ENCODE measurements at regions not wholly inside any gene's neighbourhood (a gene's known extent, or its start where the extent isn't known, plus 50 kb on each side); places are given as distances from the start of the nearest gene placed in this dataset.

- no peak for TF ChIP-seq ZBTB33 (CRISPR knock-in tag; IDR thresholded peaks at IDR 0.05)
- TF ChIP-seq CTCF (CRISPR knock-in tag; IDR thresholded peaks at IDR 0.05): no peak
- no peak for TF ChIP-seq RNF2 (conservative IDR thresholded peaks at IDR 0.05; ENCODE audit: low read depth)
- no peak for TF ChIP-seq ELF1 (CRISPR knock-in tag; IDR thresholded peaks at IDR 0.05)
- no peak for TF ChIP-seq DNMT3B (CRISPR knock-in tag; conservative IDR thresholded peaks at IDR 0.05)
- no peak for TF ChIP-seq HDAC2 (CRISPR knock-in tag; IDR thresholded peaks at IDR 0.05)
- TF ChIP-seq, protein P1, sequence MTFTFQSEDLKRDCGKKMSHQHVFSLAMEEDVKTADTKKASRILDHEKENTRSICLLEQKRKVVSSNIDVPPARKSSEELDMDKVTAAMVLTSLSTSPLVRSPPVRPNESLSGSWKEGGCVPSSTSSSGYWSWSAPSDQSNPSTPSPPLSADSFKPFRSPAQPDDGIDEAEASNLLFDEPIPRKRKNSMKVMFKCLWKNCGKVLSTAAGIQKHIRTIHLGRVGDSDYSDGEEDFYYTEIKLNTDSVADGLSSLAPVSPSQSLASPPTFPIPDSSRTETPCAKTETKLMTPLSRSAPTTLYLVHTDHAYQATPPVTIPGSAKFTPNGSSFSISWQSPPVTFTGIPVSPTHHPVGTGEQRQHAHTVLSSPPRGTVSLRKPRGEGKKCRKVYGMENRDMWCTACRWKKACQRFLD (CRISPR knock-in tag; IDR thresholded peaks at IDR 0.05; ENCODE audit: borderline replicate concordance): no peak
- TF ChIP-seq SP2 (CRISPR knock-in tag; IDR thresholded peaks at IDR 0.05): no peak
- TF ChIP-seq, protein P2, sequence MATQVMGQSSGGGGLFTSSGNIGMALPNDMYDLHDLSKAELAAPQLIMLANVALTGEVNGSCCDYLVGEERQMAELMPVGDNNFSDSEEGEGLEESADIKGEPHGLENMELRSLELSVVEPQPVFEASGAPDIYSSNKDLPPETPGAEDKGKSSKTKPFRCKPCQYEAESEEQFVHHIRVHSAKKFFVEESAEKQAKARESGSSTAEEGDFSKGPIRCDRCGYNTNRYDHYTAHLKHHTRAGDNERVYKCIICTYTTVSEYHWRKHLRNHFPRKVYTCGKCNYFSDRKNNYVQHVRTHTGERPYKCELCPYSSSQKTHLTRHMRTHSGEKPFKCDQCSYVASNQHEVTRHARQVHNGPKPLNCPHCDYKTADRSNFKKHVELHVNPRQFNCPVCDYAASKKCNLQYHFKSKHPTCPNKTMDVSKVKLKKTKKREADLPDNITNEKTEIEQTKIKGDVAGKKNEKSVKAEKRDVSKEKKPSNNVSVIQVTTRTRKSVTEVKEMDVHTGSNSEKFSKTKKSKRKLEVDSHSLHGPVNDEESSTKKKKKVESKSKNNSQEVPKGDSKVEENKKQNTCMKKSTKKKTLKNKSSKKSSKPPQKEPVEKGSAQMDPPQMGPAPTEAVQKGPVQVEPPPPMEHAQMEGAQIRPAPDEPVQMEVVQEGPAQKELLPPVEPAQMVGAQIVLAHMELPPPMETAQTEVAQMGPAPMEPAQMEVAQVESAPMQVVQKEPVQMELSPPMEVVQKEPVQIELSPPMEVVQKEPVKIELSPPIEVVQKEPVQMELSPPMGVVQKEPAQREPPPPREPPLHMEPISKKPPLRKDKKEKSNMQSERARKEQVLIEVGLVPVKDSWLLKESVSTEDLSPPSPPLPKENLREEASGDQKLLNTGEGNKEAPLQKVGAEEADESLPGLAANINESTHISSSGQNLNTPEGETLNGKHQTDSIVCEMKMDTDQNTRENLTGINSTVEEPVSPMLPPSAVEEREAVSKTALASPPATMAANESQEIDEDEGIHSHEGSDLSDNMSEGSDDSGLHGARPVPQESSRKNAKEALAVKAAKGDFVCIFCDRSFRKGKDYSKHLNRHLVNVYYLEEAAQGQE (IDR thresholded peaks at IDR 0.05; ENCODE audit: borderline replicate concordance in 1 of 2, low read depth in 1 of 2, low read length in 2 of 2): no peak
- TF ChIP-seq MNT (IDR thresholded peaks at IDR 0.05): no peak
- no peak for TF ChIP-seq ZBTB8A (CRISPR knock-in tag; IDR thresholded peaks at IDR 0.05; ENCODE audit: borderline replicate concordance, low read depth)
- TF ChIP-seq PREB (CRISPR knock-in tag; IDR thresholded peaks at IDR 0.05): no peak
Measured at GRCh38 chr4:180558427-180558826, 1684.8 kb upstream of the TENM3 start.

Data from HepG2 (cell line).